Effector CD8-positive, alpha-beta T cell (primary cell): ENCODE measurements at regions not wholly inside any gene's neighbourhood (a gene's known extent, or its start where the extent isn't known, plus 50 kb on each side); places are given as distances from the start of the nearest gene placed in this dataset.

Experiments
- DNase-seq: peaks from one replicate; lab custom pipeline; 2025; lab: John Stamatoyannopoulos, UW

DNA sequence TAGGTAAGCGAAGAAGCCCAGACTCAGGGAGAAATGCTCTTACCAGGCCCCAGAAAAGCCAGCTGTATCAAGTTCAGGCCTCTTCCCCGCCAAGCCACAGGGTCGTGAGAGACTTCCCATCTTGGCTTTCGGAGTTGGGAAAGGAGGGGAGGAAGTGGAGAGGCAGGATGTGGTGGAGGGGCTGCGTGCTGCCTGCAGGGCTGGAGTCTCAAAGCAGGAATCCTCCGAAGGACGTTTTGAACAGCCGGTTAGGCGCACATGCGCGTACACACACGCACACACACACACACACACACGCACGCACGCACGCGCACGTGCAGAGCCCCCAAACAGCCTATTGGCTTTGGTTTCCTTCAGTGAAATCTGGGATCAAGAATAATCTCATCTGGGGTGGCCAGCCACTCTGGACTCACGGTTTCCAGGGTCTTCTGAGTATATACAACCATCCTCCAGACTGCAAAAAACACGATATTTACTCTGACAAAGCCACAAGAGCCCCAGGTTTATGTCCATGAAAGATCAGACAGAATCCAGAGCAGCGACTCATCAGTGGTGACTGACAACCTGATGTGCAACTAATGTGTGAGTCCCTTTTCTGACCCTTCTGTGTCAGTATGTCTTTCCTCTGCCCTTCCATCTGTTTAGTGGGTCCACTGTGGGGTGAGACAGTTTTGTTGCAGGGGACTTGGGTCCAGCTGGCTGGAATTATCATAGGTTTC lies 115.0 kb upstream of the ZNF438 start:
- no peak for DNase-seq

DNA sequence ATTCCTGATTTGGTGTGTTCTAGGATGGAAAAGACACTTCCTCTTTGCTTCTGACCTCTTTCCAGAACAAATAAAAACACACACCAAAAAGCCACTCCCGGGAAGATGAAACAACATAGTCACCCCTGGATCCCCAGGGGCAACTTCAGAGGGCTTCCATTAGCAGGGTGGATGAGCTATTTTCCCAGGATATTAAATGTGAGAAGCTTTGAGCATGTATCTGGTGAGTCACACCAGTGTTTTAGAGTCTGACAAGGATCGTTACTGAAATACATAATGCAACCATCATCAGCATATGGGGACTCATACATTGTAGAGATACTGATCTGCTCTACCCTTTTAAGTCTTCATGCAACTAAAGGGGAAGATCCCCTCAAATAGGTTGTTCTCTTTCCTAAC lies 115.5 kb upstream of the ZNF438 start:
- DNase-seq: no peak

GRCh38 chr10:31148951-31149350 lies 117.3 kb upstream of the ZNF438 start:
- DNase-seq: no peak

- no peak for DNase-seq
These were observed 118.3 kb upstream of the ZNF438 start for GRCh38 chr10:31149835-31150512.

DNA sequence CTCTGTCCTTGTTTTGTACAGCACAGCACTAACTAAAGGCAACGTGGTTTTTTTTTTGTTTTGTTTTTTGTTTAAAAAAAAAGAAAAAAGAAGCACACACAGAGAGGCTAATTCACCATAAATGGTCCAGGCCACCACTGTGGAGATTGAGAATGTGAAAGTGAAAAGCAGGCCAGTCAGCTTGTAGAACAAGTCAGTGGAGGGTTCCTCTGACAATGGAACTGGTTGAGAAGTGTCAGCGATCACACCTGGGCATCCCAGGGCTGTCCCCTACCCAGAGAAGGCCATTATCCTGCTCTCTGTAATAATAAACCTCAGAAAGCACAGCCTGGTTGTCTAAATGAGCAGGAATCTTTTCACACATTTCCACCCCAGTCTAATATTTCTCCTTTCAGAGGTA lies 119.6 kb upstream of the ZNF438 start:
- DNase-seq: no peak

GRCh38 chr10:31152421-31153135 lies 120.9 kb upstream of the ZNF438 start:
- no peak for DNase-seq

DNA sequence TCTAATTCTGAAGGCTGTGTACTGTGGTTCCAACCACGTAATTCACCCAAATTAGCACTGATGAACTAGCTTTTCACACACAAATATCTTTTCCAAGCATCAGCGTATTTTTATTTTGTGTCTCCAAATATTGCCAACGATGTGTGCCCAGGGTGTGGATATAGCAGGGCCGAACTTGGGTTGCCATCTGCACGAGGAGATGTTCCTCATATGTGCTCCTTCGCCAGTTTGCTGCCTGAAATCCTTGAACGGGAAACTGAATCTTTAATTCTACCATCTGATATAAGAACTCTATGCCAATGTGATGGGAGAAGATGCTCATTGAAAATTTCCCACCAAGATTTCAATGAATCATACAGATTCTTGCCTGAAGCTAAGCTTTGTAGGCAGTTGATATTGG lies 121.5 kb upstream of the ZNF438 start:
- DNase-seq: no peak

- DNase-seq: no peak
These were observed 122.0 kb upstream of the ZNF438 start for GRCh38 chr10:31153692-31154091.

- no peak for DNase-seq
These were observed 123.3 kb upstream of the ZNF438 start for GRCh38 chr10:31154996-31155395.

GRCh38 chr10:31157123-31158010 lies 125.7 kb upstream of the ZNF438 start:
- DNase-seq: no peak

DNA sequence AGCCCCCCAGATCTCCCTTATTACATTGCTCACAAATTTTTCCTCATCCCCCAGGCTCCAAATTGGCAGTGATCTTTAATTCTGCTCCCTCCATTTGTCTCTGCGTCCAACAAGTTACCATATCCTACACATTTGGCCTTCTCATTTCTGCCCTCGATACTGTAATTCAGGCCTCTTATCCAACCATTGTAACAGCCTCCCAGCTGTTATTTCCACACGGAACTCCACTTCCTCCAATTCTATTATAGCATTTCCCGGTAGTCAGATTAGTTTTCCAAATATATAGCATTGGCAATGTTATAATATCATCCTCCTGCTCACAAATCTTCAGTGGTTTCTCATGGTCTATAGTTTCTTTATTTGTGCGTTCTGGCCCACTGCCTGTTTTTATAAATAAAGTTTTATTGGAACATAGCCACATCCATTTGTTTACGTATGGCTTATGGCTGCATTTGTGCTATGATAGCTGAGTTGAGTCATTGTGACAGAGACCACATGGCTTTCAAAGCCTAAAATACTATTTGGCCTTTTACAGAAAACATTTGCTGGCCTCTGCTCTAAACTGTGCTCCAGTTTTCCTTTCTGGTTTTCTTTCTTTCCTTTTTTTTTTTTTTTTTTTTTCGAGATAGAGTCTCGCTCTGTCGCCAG lies 126.5 kb upstream of the ZNF438 start:
- no peak for DNase-seq

GRCh38 chr10:31166606-31167005 lies 134.9 kb upstream of the ZNF438 start:
- DNase-seq: no peak

GRCh38 chr10:31170636-31171035 lies 139.0 kb upstream of the ZNF438 start:
- no peak for DNase-seq

GRCh38 chr10:31171402-31172083 lies 139.9 kb upstream of the ZNF438 start:
- no peak for DNase-seq

DNA sequence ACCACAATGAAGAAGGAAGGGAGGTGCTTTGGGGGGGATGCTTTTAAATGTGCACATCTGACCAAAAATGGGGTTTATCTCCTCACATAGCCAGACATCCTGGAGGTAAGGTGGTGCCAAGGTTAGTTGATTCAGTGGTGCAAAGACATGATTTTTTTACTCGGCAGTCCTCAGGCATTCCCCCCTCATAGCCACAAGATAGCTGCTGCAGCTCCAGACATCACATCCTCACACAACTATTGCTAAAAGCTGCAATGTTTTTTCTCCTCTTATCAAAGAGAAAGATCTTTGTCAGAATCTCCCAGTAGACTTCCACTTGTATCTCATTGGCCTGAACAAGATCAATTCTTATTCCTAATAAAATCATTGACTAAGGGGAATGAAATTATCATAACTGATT lies 141.3 kb upstream of the ZNF438 start:
- no peak for DNase-seq

DNA sequence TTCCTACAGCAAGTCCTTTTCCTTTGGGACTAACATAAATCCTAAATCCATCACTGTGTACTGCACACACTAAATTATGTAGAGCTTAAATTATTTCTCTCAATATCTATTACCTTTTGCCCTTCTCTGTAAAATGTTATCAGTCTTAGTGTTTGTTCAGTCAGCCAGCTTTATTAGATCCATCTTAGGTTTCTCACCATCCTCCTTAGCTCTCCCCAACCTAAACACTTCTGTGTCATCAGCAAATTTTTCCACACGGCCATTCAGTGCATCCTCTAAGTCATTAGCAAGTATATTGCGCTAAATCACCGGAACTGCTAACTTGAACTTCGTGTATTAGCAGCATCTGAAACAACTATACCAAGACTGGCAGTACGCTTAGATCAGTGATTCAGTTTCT lies 142.1 kb upstream of the ZNF438 start:
- no peak for DNase-seq

DNA sequence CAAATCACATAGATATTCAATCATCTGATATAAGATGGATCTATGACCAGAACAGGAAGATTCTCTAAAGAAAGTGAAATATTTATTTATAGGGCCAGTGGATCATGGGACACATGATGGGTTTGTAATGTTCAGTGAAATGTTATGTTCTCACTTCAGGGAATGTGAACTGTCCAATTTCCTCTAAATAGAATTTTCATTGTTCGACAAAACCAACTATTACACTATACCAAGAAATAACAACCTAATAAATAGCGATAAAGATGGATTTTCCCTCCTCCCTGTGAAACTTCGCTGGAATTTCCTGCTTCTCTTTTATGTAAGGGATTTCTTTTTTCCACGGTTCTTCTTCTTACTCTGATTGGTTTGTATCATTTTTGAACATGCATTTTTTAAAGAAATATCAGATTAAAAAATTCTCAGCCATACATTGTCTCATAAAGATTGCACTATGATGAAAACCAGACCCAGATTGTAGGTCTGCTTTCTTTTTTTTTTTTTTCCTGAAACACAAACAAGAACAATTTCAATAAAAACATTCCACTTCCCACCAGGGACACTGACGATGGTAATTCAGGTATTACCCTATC lies 139.8 kb upstream of the ZEB1 start:
- no peak for DNase-seq

DNA sequence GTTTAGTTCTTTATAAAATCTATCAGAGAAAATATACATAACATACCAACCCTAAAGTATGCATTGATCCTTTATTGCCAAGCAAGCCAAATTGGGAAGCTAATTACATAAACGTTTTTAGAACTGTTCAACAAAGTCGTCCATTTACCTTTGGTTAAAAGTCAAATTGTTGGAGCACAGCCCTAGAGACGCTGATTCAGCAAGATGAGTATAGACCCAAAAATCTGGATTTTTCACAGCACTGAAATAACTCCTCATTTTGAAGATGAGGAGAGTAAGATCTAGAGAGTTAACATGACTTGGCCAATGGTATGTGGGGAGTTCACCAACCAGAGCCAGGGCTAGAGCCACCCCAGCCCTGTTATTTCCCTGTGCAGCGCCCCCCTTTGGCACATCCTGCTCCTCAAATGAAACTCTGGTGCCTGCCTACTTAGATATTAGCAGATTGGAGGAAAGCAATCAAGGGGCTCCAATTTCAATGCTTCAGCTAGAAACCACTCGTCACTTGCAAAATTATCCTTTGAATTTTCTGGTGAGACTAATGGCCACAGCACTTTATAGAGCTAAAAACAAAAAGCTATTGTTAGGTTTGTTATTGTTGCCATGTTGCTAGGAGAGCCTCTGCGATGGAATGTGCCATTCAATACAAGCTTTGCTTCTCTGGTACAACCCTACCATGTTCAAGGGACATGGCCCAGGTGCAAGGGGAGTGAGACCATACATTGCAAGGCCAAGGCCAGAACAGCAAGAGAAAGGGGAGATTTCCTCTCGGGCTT lies 132.6 kb upstream of the ZEB1 start:
- DNase-seq: no peak

DNA sequence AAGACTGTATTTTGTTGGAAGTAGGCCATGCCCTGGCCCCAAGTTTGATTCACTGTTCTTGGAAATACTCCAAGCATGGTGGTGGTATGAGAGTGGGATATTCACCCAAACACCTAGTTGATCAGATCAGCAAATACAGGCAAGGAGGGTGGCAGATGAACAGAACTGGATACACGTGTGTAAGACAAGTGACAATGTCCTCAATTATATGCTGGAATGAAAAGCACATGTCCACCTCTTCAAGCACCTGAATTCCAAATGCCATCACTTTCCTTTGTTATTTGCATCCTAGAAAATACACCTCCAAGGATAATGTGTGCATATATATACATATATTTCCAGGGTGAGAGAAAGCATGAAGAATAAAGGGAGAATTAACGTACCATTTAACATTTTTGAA lies 131.8 kb upstream of the ZEB1 start:
- DNase-seq: no peak
